Fibroblast of lung (primary cell): ENCODE measurements at regions not wholly inside any gene's neighbourhood (a gene's known extent, or its start where the extent isn't known, plus 50 kb on each side); places are given as distances from the start of the nearest gene placed in this dataset.

Experiments
- DNase-seq, 2 donors: peaks; one replicate each; pipeline versions ENCODE4 v3.0.0 to v3.0.0-alpha.2; 2010; ENCODE audit warnings: low read depth in 2 of 2
- H2AFZ ChIP-seq: 2 replicates; pipeline ENCODE4 v1.5.1; 2012; ENCODE audit warnings: low read length, control low read depth, inconsistent platforms
- H3K27ac ChIP-seq: 2 replicates; pipeline ENCODE4 v1.5.1; 2011; ENCODE audit warnings: low read length, control low read depth; ENCODE audit not compliant: insufficient read depth
- H3K27me3 ChIP-seq: 2 replicates; pipeline ENCODE4 v1.5.1; 2011; ENCODE audit warnings: mild to moderate bottlenecking, low read length; ENCODE audit not compliant: control insufficient read depth, insufficient read depth
- H3K36me3 ChIP-seq: 2 replicates; pipeline ENCODE4 v1.5.1; 2011; ENCODE audit warnings: low read length; ENCODE audit not compliant: control insufficient read depth, insufficient read depth
- H3K4me1 ChIP-seq: 2 replicates; pipeline ENCODE4 v1.5.1; 2011; ENCODE audit warnings: low read length; ENCODE audit not compliant: control insufficient read depth, insufficient read depth; ENCODE audit errors: extremely low read depth
- H3K4me2 ChIP-seq: 2 replicates; pipeline ENCODE4 v1.5.1; 2011; ENCODE audit warnings: low read length, control low read depth; ENCODE audit not compliant: insufficient read depth; ENCODE audit errors: extremely low read depth
- H3K4me3 ChIP-seq, 4 experiments: fragments of 200-600 bp in 1 of 4; sonication (generic) in 1 of 4; replicated peaks in 1 of 4; 2 replicates each; pipeline ENCODE4 v1.5.1; 2011 to 2016; ENCODE audit warnings: low read length in 4 of 4, low read depth in 3 of 4, mild to moderate bottlenecking in 3 of 4, control low read depth in 2 of 4, inconsistent platforms in 1 of 4, mixed read lengths in 1 of 4; ENCODE audit not compliant: insufficient read depth in 1 of 4; ENCODE audit errors: control extremely low read depth in 1 of 4
- H3K79me2 ChIP-seq: 2 replicates; pipeline ENCODE4 v1.5.1; 2012; ENCODE audit warnings: mild to moderate bottlenecking, low read length, inconsistent platforms; ENCODE audit not compliant: control insufficient read depth, insufficient read depth
- H3K9ac ChIP-seq: 2 replicates; pipeline ENCODE4 v1.5.1; 2011; ENCODE audit warnings: mild to moderate bottlenecking, low read length, control low read depth; ENCODE audit not compliant: insufficient read depth
- H3K9me3 ChIP-seq: 2 replicates; pipeline ENCODE4 v1.5.1; 2012; ENCODE audit warnings: low read depth, low read length; ENCODE audit not compliant: control insufficient read depth, insufficient read depth
- H4K20me1 ChIP-seq: 2 replicates; pipeline ENCODE4 v1.5.1; 2011; ENCODE audit warnings: low read length; ENCODE audit not compliant: control insufficient read depth, insufficient read depth; ENCODE audit errors: extremely low read depth
- CTCF ChIP-seq, 2 donors: IDR thresholded peaks in 1 of 2; conservative IDR thresholded peaks in 1 of 2; 1 replicate in 1 of 2; 2 replicates in 1 of 2; pipeline ENCODE4 v1.5.1; 2011 to 2012; ENCODE audit warnings: low read length in 2 of 2, control low read depth in 1 of 2, inconsistent platforms in 1 of 2, low read depth in 1 of 2, mild to moderate bottlenecking in 1 of 2
- EZH2 ChIP-seq: IDR thresholded peaks from 2 replicates; pipeline ENCODE4 v1.5.1; 2012; ENCODE audit warnings: low read length, control low read depth, mild to moderate bottlenecking; ENCODE audit errors: missing control alignments

- Histone ChIP-seq H3K79me2 (no peaks in the 10 kb centered on the region), H3K9ac (no peak overlapping the region), H3K4me2 (no peak overlapping the region), H2AFZ (no peak overlapping the region), H3K36me3 (no peaks in the 10 kb centered on the region), H3K4me3 (no peak overlapping the region), H3K27me3 (no peaks in the 10 kb centered on the region), H3K27ac (no peak overlapping the region), H3K9me3 (no peaks in the 10 kb centered on the region), H4K20me1 (no peaks in the 10 kb centered on the region), H3K4me1 (no peaks in the 10 kb centered on the region)
- DNase-seq, result no peak
- TF ChIP-seq EZH2 (no peak), CTCF (conservative IDR thresholded peaks at IDR 0.05 in 1 of 2, IDR thresholded peaks at IDR 0.05 in 1 of 2; ENCODE audit: low read depth in 1 of 2, low read length in 2 of 2) (no peak)
Measured at GRCh38 chr4:120329386-120329785, 262.7 kb upstream of the MAD2L1 start.

- H3K27ac ChIP-seq, result no peak overlapping the region
- H3K36me3 ChIP-seq, result no peaks in the 10 kb centered on the region
- no peaks in the 10 kb centered on the region for H3K27me3 ChIP-seq
- no peak for DNase-seq
- no peaks in the 10 kb centered on the region for H3K9me3 ChIP-seq
- H4K20me1 ChIP-seq, result no peaks in the 10 kb centered on the region
- H3K4me2 ChIP-seq, result no peak overlapping the region
- no peaks in the 10 kb centered on the region for H3K79me2 ChIP-seq
- H3K9ac ChIP-seq, result no peak overlapping the region
- no peak for TF ChIP-seq EZH2
- TF ChIP-seq CTCF (conservative IDR thresholded peaks at IDR 0.05 in 1 of 2, IDR thresholded peaks at IDR 0.05 in 1 of 2; ENCODE audit: low read depth in 1 of 2, low read length in 2 of 2), result no peak
- H2AFZ ChIP-seq, result no peak overlapping the region
- H3K4me1 ChIP-seq, result no peaks in the 10 kb centered on the region
- no peak overlapping the region for H3K4me3 ChIP-seq
Measured at GRCh38 chr4:120327276-120327675, 260.6 kb upstream of the MAD2L1 start.

GRCh38 chr4:120319046-120319767 lies 252.6 kb upstream of the MAD2L1 start:
- H3K4me3 ChIP-seq, result no peak overlapping the region
- H3K27ac ChIP-seq, result no peak overlapping the region
- H4K20me1 ChIP-seq, result no peaks in the 10 kb centered on the region
- no peak overlapping the region for H3K9ac ChIP-seq
- no peak for DNase-seq
- H3K4me2 ChIP-seq, result no peak overlapping the region
- no peaks in the 10 kb centered on the region for H3K79me2 ChIP-seq
- H3K9me3 ChIP-seq, result no peaks in the 10 kb centered on the region
- H3K36me3 ChIP-seq, result no peaks in the 10 kb centered on the region
- no peaks in the 10 kb centered on the region for H3K27me3 ChIP-seq
- H3K4me1 ChIP-seq, result no peaks in the 10 kb centered on the region
- no peak for TF ChIP-seq EZH2
- no peak for TF ChIP-seq CTCF (conservative IDR thresholded peaks at IDR 0.05 in 1 of 2, IDR thresholded peaks at IDR 0.05 in 1 of 2; ENCODE audit: low read depth in 1 of 2, low read length in 2 of 2)
- no peak overlapping the region for H2AFZ ChIP-seq
